ENCODE measurements at regions not wholly inside any gene's neighbourhood (a gene's known extent, or its start where the extent isn't known, plus 50 kb on each side); places are given as distances from the start of the nearest gene placed in this dataset.

- no peak overlapping the region for H2BK120ac ChIP-seq (ENCODE audit: low read depth, low read length, poor library complexity, severe bottlenecking)
- no peak overlapping the region for H2AK5ac ChIP-seq (ENCODE audit: insufficient read length, low read length)
- no peak overlapping the region for H2BK20ac ChIP-seq (ENCODE audit: low read depth, low read length, poor library complexity, severe bottlenecking)
- H3K56ac ChIP-seq (ENCODE audit: insufficient read length, low read depth, low read length), result no peak overlapping the region
- H3K23me2 ChIP-seq (ENCODE audit: insufficient read length, low read depth, low read length, poor library complexity, severe bottlenecking), result no peaks in the 10 kb centered on the region
- no peaks in the 10 kb centered on the region for H3K79me2 ChIP-seq (ENCODE audit: insufficient read depth, low read length)
- no peak overlapping the region for H3K4me3 Mint-ChIP-seq
- H3K18ac ChIP-seq (ENCODE audit: insufficient read length, low read depth, low read length), result no peak overlapping the region
- H3K4me1 Mint-ChIP-seq, result no peaks in the 10 kb centered on the region
- no peak overlapping the region for H3K27ac Mint-ChIP-seq
- H3K79me1 ChIP-seq (ENCODE audit: insufficient read depth, low read depth, low read length, poor library complexity, severe bottlenecking), result no peaks in the 10 kb centered on the region
- H2BK5ac ChIP-seq (ENCODE audit: insufficient read length, low read length), result no peak overlapping the region
- H2BK15ac ChIP-seq (ENCODE audit: low read depth, low read length), result no peak overlapping the region
- H3K23ac ChIP-seq (ENCODE audit: insufficient read length, low read depth, low read length), result no peak overlapping the region
- no peaks in the 10 kb centered on the region for H3K27me3 ChIP-seq (ENCODE audit: insufficient read depth, low read length)
- no peaks in the 10 kb centered on the region for H4K20me1 ChIP-seq (ENCODE audit: control insufficient read depth, insufficient read depth, insufficient read length)
- H4K91ac ChIP-seq (ENCODE audit: insufficient read length, low read depth, low read length), result no peak overlapping the region
- H4K8ac ChIP-seq (replicated peaks; ENCODE audit: insufficient read length, low read depth, low read length), result no peak overlapping the region
- H3K4me2 ChIP-seq (ENCODE audit: insufficient read depth, insufficient read length, low read length), result no peak overlapping the region
- peaks cover 0 to 10% (median 2%) of the 10 kb centered on the region in 3 experiments; a peak in 4 of 7 replicates for H3K36me3 Mint-ChIP-seq (ENCODE audit: insufficient read depth in 1 of 3, low read depth in 3 of 3)
- no peak overlapping the region for H3T11ph ChIP-seq (ENCODE audit: low read length)
- no peaks in the 10 kb centered on the region for H3K4me1 ChIP-seq (ENCODE audit: insufficient read depth, low read length)
- H3K27me3 Mint-ChIP-seq (ENCODE audit: low read depth), result no peaks in the 10 kb centered on the region
- H4K5ac ChIP-seq (ENCODE audit: insufficient read length, low read depth, low read length), result no peak overlapping the region
- no peak overlapping the region for H3K27ac ChIP-seq (ENCODE audit: insufficient read length, low read depth, low read length)
- H3K14ac ChIP-seq (ENCODE audit: insufficient read depth, low read length), result no peak overlapping the region
- no peak overlapping the region for H3K9ac ChIP-seq (ENCODE audit: extremely low read depth, insufficient read length, low read length)
- no peaks in the 10 kb centered on the region; a peak in 1 of 5 replicates for H3K9me3 Mint-ChIP-seq
- H2AFZ ChIP-seq (ENCODE audit: low read length), result no peak overlapping the region
- no CpG with 5 or more reads among the region's 4 CpGs for WGBS (ENCODE audit: extremely low coverage, insufficient read length, low lambda C conversion rate)
- TF ChIP-seq, protein P1, sequence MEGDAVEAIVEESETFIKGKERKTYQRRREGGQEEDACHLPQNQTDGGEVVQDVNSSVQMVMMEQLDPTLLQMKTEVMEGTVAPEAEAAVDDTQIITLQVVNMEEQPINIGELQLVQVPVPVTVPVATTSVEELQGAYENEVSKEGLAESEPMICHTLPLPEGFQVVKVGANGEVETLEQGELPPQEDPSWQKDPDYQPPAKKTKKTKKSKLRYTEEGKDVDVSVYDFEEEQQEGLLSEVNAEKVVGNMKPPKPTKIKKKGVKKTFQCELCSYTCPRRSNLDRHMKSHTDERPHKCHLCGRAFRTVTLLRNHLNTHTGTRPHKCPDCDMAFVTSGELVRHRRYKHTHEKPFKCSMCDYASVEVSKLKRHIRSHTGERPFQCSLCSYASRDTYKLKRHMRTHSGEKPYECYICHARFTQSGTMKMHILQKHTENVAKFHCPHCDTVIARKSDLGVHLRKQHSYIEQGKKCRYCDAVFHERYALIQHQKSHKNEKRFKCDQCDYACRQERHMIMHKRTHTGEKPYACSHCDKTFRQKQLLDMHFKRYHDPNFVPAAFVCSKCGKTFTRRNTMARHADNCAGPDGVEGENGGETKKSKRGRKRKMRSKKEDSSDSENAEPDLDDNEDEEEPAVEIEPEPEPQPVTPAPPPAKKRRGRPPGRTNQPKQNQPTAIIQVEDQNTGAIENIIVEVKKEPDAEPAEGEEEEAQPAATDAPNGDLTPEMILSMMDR (conservative IDR thresholded peaks at IDR 0.05), result no peak
- H3K4ac ChIP-seq (ENCODE audit: low read depth, low read length), result no peak overlapping the region
- no peaks in the 10 kb centered on the region for H3K9me3 ChIP-seq (ENCODE audit: control insufficient read depth, low read depth, low read length)
- DNase-seq, result no peak
- H2BK12ac ChIP-seq (ENCODE audit: insufficient read length, low read depth, low read length), result no peak overlapping the region
Observed at GRCh38 chr13:33963895-33964294, 145.9 kb downstream of the RFC3 start.

All from H9 (cell line).